ENCODE measurements at regions not wholly inside any gene's neighbourhood (a gene's known extent, or its start where the extent isn't known, plus 50 kb on each side); places are given as distances from the start of the nearest gene placed in this dataset.
"Not testable (repeated sequence)": the region's sequence is repeated elsewhere in the genome, so short reads cannot be mapped to it uniquely, and the experiment has no call there.

DNA sequence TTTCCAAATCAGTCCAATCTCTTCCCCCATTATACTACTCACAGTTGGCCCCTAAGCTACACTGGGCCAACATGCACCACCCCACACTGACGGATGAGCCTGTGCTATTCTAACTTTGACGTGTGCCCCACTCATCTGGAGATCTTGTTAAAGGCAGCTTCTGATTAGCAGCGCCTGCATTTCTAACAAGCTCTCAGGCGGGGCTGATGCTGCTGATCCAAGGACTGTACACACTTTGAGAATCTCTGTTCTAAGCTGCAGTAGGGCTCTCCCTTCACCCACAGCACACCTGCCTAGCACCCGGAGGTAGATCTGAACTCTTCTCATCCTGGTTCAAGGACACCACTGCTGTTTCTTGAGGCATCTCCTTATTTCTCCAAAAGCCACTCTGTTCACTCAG is 200.7 kb downstream of the SLC4A3 start:
- FAIRE-seq = no peak

DNA sequence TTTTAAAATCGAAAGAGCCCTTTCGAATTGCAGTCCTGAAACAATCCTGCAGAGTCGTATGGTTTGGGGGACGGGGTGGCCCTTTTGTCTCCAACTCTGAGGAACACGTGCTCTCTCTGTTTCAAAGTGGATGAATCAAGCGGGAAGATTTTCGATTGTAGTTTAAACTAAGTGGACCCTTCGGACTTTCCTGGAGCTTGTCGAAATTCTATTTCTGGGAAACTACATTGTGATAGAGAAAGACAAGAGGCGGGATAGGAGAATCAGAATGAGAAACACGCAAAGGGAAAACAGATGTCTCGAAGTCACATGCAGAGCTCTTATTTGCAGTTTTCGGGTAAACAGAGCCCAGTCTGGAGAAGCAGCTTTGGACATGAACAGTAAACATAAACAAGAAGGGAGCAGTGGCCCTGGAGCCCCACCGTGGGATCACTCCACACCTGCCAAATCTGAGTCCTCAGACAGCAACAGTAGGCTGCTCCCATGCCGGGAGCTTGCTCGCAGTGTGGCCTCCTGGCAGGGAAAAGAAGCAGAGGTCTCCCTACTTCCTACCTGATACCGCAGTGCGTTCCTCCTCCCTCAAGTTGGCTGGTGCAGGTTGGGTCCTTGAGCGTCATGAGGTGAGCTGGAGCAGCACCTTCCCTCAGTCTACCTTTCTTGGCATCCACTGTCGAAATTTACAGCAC is 202.4 kb downstream of the SLC4A3 start:
- DNase-seq (ENCODE audit: extremely low spot score, insufficient read length, low read depth) (no peak), FAIRE-seq (no peak)

More for the DNA sequence above, 200.7 kb downstream of the SLC4A3 start:
- DNase-seq (ENCODE audit: extremely low spot score, insufficient read length, low read depth) = no peak

DNA sequence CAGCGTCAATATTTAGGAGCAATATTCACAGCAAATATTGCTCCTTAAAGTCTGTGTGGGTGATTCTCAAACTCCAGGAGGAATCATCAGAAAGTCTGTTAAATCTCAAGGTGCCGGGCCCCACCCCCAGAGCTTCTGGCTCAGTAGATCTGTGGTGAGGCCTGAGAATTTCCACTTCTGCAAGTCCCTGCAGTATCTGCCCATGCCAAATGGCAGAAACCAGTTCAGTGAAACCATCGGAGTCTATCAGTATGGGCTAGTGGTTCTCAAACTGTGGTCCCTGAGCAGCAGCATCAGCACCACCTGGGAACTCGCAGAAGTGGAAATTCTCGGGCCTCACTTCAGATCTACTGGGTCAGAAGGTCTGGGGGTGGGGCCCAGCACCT is 202.9 kb downstream of the SLC4A3 start:
- DNase-seq (ENCODE audit: extremely low spot score, insufficient read length, low read depth) = no peak
- FAIRE-seq = no peak

DNA sequence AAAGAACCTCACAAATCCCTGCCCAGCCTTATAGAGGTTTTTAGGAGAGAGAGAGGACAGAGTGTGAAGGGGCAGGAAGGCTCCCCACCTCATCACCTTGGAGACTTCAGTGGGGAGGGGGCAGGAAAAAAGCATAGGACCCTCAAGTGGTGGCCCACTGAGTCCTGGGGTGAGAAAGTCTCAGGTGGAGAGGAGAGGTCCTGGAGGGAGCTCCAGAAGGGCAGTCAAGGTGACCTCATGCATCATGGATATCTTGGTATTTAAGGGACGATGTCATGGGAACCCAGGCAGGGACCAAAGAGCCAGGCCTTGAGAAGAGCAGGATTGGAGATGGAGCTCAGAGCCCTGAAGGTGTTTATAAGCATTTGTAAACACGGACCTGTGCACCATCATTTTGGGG is 204.5 kb downstream of the SLC4A3 start:
- FAIRE-seq (no peak), DNase-seq (ENCODE audit: extremely low spot score, insufficient read length, low read depth) (no peak)

DNA sequence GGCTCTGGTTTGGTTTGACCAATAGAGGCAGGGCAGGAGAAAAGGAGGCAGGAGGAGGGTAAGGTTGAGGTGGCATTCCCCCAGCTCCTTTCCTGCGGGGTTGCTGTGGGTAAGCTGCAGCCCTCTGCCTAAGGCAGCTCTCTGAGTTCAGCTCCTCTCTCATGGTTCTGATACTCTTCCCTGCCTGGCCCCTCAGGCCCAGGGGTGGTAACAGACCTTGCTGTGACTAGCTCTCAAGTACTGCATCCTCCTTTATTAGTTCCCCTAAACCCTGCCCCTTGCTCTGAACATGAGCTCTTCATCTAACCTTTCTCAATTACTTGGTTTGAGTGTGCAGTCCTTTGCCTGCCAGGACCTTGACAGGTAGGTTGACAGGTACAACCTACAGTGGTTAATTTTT is 205.5 kb downstream of the SLC4A3 start:
- no peak for FAIRE-seq

DNA sequence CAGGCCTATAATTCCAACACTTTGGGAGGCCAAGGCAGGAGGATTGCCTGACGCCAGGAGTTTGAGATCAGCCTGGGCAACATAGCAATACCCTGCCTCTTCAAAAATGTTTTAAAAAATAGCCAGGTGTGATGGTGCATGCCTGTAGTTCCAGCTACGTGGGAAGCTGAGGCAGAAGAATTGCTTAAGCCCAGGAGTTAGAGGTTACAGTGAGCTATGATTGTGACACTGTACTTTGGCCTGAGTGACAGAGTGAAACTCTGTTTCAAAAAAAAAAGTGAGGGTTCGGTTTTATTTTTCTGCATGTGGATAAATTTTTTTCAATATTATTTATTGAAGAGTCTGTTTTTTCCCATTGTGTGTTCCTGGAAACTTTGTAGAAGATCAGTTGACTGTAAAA is 208.1 kb downstream of the SLC4A3 start:
- DNase-seq (ENCODE audit: extremely low spot score, insufficient read length, low read depth) (no peak), FAIRE-seq (no peak)

More for the DNA sequence above, 205.5 kb downstream of the SLC4A3 start:
- no peak for DNase-seq (ENCODE audit: extremely low spot score, insufficient read length, low read depth)

DNA sequence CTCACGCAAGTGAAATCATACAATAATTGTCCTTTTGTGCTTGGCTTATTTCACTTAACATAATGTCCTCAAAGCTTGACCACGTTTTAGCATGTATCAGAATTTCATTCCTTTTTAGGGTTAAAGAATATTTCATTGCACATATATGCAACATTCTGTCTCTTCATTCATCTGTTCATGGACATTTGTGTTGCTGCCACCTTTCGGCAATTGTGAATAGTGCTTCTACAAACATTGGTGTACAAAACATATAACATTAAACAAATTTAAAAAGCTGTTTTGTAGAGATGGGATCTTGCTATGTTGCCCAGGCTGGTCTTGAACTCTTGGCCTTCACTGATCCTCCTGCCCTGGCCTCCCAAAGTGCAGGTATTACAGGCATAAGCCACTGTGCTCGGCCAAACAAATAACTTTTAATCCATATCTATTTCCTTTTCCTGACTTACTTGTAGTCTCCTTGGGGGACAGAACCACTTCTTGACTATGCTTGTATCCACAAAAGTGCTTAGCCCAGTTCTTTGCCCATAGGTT is 209.3 kb downstream of the SLC4A3 start:
- FAIRE-seq (no peak), DNase-seq (ENCODE audit: extremely low spot score, insufficient read length, low read depth) (no peak)

DNA sequence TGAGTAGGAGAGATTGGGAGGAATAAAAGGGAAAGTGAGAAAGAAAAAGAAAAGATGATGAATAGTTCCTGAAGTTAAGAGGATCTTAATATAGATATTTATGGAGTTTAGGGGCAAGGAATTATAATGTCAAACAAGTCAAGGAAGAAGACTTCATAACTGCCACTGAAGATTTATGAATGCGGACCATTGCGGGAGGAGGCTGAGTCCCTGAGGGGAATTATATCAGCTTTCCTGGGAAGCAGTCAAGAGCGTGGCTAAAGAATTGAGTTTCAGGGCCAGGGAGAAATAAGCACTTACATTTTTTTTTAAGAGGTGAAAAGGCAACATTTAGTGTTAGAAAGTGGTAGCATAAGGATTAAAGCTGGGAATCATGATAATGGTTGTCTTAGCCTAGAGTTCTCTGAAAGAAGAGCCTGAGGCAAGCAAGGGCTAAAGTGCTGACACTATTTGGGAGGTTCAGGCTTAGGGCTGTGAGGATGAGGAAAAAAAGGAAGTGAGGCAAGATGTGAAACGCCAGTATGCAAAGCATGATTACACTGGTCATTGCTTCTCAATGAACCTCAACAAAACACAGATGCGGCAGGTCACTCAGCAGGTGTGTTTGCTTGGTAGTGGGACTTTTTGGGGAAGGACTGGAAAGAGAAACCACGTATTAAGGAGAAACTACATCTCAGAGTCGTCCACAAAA is 217.1 kb downstream of the SLC4A3 start:
- DNase-seq (ENCODE audit: extremely low spot score, insufficient read length, low read depth) = no peak
- peak; percentile 24 for FAIRE-seq

DNA sequence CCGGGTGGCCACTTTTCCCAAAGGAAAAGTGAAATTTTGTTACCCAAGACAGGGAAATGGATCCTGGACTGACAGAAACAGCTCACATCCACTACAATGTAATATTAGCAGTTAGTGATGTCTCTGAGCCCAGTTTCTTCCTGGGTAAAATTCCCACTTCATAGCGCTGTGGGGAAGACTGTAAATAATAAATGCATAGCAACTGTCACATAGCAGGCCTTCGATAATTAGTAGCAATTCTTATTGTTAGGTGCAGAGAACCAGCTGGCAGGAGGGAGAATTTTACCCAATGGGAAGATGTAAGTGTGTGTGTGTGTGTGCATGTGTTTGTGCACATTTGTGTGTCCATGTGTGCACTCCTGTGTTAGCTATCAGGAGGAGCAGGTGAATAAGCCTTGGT is 221.5 kb downstream of the SLC4A3 start:
- FAIRE-seq (no peak), DNase-seq (ENCODE audit: extremely low spot score, insufficient read length, low read depth) (no peak)

DNA sequence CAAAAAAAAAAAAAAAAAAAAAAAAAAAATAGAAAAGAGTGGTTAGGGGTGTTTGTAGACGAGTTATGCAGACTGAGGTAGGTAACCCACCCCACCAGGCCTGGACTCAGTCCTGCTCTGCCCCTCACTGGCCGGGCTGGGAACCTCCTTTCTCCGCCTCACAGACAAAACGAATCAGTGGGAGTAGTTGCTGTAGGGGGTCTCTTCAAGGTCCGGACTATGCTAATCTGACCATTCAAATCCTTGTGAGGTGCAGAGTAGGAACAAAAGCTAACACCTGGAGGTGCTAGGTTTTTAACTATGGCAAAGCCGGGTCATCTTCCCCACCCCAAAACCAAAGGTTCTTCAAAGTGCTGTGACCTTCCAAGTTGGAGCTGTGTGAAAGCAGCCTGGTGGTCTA is 223.7 kb downstream of the SLC4A3 start:
- FAIRE-seq = no peak
- no peak for DNase-seq (ENCODE audit: extremely low spot score, insufficient read length, low read depth)

DNA sequence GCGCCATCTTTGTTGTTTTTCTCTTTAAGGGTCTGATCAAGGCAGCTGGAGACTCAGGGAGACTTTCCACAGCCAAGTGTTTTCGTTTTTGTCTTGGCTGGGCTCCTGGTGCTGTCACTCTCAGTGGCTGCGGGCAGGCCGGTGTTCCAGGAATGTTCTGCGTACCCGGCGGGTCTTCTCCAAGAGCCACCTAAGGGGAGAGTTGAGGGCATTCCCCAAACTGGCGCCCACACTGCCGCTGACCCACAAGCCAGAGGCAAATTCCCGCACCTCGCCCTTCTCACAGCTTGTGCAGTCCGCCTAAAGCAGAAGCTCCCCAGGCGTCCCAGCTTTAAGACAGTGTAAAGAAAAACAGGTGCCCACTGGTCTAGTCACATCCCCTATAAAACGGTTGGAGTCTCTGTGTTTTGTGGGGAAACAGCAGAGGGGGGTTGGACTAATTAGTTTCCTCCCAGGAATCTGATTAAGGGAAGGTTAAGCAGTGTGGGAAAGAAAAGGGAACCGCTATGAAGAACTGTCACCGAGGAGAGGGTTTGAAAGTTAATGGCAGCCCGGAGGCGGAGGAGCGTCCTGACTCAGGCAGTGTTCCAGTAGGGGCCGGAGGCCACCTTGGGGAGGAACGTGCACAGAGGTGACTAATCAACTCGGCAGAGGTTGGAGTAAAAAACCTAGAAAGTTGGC is 224.5 kb downstream of the SLC4A3 start:
- FAIRE-seq (no peak), DNase-seq (ENCODE audit: extremely low spot score, insufficient read length, low read depth) (no peak)

DNA sequence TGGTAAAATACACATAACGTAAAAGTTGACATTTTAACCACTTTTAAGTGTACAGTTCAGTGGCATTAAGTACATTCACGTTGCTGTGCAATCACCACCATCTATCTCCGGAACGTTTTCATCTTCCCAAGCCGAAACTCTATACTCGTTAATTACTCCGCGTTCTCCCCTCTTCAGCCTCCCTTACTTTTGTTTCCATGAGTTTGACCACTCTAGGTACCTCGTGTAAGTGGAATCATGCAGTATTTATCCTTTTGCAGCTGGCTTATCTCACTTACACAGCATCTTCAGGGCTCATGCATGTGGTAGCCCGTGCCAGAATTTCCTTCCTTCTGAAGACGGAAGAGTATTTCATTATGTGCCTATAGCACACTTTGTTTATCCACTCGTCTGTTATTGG is 225.2 kb downstream of the SLC4A3 start:
- FAIRE-seq = no peak
- no peak for DNase-seq (ENCODE audit: extremely low spot score, insufficient read length, low read depth)

DNA sequence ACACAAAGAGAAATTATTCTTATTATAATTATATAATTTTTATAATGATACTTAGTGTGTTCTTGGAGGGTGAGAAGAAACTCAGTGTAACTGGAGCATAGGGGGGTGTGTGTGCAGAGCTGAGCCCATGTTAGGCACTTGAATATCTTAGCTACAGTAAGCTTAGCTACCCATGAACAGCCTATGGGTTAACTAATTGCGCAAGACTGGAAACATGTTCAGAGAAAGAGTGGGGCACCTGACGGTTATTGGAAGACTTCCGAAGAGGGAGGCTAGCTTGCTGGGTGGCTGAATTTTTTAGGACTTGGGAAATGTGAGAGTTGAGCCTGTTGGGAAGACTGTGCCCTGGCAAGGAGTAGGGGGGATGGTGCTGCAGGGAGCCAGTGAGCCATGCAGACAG is 229.2 kb downstream of the SLC4A3 start:
- FAIRE-seq (no peak), DNase-seq (ENCODE audit: extremely low spot score, insufficient read length, low read depth) (no peak)

DNA sequence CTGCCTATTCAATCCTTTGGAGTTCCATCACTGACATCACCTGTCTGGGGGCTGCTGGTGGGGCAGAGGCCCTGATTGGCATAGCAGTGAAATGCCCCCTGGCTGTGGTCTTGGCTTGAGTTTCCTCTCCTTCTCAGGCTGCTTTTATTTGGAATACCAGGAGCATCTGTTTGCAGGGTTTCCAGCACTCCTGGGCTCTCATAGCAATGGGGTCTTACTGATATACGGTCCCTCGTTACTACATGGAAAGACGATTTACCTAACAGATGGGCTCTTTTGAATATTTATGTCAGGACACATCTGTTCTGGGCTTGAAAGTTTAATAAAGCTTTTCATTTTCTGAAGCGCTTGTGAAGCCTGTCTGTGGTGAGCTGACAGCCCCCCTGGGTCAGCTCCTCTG is 230.3 kb downstream of the SLC4A3 start:
- FAIRE-seq (no peak), DNase-seq (ENCODE audit: extremely low spot score, insufficient read length, low read depth) (no peak)

DNA sequence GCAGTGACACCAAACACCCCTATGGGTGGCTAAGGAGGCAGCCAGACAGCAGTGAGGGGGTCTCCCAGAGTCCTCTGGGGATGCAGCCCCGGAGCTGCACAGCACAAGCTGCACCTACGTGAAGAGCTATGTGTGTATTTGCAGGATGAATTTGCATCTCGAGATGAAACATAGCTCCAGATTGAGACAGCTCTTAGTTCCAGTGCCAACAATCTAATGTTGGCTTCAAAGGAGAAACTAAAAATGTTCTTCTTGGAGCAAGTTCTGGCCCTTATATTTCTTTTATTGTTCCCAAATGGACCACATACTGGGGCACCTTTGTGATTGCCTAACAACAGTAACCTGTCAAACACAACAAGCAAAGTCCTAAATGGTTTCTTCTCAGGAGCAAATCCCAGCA is 233.9 kb downstream of the SLC4A3 start:
- FAIRE-seq (no peak), DNase-seq (ENCODE audit: extremely low spot score, insufficient read length, low read depth) (no peak)

DNA sequence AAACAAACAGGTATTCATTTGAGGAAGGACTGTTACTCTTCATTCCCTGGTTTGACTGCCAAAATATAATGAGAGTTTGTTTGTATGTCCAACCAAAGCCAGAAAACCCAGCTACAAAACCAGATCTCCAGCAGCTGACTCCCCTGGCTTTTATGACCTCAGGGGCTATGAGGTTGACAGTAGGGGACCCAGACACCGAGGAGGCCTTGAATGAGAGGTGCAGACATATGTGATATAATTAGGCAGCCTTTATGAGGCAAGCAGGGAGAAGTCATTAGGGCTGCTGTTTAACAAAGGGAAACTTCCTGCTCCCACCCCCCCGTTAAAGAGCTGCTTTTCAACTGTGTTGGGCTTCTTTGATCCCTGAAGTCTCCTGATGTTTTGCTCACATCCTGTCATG is 236.7 kb downstream of the SLC4A3 start:
- no peak for FAIRE-seq

DNA sequence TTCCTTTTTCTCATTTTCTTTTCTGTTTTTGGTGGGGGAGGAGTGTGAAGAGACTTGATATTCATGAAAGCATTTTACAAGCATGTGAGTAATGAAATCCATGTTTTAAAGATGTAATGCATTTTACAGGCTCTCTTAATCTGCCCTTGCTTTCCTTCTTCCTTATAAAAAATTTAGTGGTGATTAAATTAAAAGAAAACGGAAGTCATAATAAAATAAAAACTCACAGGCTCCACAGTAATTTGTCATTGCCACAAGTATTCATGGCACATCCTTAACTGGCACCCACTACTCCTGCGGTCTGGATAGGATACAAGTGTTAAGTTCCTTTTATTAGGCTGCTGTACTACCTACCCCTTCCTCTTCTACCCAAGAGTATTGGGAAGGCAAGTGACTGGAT is 241.2 kb downstream of the SLC4A3 start:
- FAIRE-seq = no peak
- no peak for DNase-seq (ENCODE audit: extremely low spot score, insufficient read length, low read depth)

More for the DNA sequence above, 236.7 kb downstream of the SLC4A3 start:
- no peak for DNase-seq (ENCODE audit: extremely low spot score, insufficient read length, low read depth)

DNA sequence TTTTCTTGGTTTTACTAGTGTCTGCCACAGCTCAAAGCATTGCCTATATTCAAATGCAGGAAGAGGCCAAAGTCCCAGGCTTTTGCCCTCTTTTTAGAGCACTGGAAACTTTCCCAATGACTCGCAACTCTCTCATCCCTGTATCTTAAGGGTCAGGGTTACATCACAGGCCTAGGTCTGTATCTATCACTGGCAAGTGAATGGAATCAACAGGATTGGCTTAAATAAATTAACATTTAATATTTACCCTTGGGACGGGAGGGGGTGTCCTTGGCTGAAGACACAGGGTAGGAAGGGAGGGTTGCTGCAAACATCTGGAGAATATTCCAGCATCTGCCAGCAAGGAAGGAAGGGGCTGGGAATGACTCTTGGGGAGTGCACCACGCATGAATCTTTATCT is 242.6 kb downstream of the SLC4A3 start:
- no peak for FAIRE-seq
- no peak for DNase-seq (ENCODE audit: extremely low spot score, insufficient read length, low read depth)

DNA sequence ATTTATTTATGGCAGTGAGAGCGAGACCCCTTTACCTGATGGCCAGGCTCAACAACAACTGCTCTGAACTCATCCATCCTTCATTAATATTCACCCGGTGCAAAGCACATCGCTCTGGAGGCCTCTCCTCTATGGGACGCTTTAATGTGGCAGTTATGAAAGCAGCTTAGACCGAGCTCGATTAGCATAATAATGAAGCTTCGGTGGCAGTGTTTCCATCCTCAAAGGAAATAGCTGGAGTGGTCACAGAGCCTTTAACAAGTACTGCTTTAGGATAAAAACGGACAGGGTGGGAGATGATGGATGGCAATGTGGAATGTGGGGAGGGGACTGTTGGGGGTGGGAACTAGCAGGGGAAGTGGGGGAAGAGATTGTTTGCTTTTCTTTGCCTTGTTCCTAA is 243.9 kb downstream of the SLC4A3 start:
- FAIRE-seq = no peak
- DNase-seq (ENCODE audit: extremely low spot score, insufficient read length, low read depth) = no peak

DNA sequence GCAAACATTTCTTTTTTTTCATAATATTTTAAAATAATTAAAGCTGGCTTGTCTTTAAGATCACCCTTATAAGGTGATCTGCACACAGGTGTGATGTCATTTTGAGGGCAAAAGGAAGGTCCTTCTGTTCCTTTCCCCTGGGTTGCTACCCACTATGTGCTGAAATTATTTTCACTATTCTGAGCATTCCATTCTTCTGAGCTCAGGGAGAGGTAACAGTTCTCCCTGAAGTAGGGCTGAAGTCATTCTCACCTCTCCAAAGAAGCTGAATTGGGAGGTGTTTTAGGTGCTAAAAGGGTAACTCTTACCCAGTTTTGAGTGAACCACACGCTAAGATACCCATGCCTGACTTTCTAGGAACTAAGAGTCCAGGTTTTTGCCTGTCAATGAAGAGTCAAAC is 247.6 kb downstream of the SLC4A3 start:
- DNase-seq (ENCODE audit: extremely low spot score, insufficient read length, low read depth) = no peak
- no peak for FAIRE-seq

DNA sequence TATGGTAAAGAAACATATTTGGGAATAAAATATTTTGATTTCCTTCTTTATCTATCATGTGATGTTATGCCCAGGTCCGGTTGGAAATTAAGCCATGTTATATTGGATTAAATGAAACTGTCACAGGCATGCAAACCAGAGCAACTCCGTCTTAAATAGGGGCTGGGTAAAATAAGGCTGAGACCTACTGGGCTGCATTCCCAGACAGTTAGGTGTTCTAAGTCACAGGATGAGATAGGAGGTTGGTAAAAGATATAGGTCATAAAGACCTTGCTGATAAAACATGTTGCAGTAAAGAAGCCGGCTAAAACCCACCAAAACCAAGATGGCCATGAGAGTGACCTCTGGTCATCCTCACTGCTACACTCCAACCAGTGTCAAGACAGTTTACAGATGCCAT is 248.6 kb downstream of the SLC4A3 start:
- not testable (repeated sequence) for FAIRE-seq

More for the DNA sequence above, 248.6 kb downstream of the SLC4A3 start:
- DNase-seq (ENCODE audit: extremely low spot score, insufficient read length, low read depth) = not testable (repeated sequence)
